Amniotic epithelial cell (primary cell): ENCODE measurements at regions not wholly inside any gene's neighbourhood (a gene's known extent, or its start where the extent isn't known, plus 50 kb on each side); places are given as distances from the start of the nearest gene placed in this dataset.

Experiments used
- DNase-seq: peaks from one replicate; pipeline ENCODE4 v3.0.0-alpha.2; 2010; ENCODE audit warnings: low read depth

DNA sequence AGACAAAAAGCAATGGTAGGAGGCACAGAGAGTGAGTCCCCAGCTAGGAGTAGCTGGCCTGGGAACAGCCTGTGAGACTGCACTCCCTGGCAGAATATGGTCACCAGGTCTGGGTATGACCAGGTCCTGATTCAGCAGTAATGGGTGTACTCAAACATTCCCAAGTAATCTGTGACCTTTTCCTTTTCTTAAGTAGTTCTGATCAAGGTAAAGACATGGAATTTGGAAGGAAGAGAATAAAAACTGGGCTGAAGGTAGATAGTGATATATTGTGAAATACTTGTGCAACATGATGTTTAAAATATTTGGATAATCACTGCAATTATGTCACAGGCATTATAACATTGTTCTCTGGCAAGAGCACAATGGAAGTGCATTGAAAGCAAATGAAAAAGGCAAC lies 147.2 kb upstream of the DPYD start:
- no peak for DNase-seq

- DNase-seq = no peak
Measured at GRCh38 chr1:98066911-98067310, 146.1 kb upstream of the DPYD start.

DNA sequence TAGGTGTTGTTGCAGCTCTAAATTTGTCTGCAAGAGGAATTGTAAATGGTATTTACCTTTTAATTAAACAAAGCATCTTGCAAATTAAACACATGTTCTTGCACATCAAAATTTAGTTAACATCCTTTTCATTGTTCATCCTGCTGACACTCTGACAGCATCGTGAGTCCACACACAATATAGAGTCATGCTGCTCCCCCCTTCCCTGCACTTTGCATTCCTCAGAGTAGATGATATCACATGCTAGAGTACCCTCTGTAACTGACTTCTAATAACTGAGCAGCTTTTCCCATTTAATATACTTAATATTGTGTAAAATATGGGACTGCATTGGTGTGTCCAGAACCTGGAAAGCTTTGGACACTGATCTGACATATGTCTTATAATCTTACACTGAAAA lies 138.8 kb upstream of the DPYD start:
- DNase-seq = no peak

- no peak for DNase-seq
Measured at GRCh38 chr1:98058676-98059075, 137.8 kb upstream of the DPYD start.

GRCh38 chr1:98057236-98057910 lies 136.5 kb upstream of the DPYD start:
- DNase-seq = no peak

- DNase-seq = no peak
Measured at GRCh38 chr1:98056781-98057180, 135.9 kb upstream of the DPYD start.

DNA sequence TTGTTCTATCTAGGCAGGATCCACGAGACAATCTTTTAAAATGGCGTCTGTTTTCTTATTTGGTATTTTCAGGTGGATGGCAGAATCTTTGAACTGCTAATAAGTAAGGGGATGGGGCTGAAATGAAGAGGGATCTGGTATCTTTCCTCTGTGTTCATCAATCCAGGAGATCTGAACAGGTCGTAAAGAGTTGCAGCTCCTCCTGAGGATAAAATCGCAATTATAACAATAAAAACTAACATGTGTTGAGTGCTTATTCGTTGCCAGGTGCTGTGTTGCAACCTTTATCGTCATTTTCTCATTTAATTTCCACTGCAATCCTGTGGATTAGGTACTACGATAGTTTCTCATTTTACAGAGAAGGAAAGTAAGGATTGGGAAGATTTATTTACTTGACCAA lies 134.6 kb upstream of the DPYD start:
- DNase-seq = no peak

GRCh38 chr1:98054786-98055185 lies 134.0 kb upstream of the DPYD start:
- no peak for DNase-seq

GRCh38 chr1:98054367-98054701 lies 133.5 kb upstream of the DPYD start:
- no peak for DNase-seq

GRCh38 chr1:98053471-98054366 lies 132.9 kb upstream of the DPYD start:
- DNase-seq = peak; percentile 71

DNA sequence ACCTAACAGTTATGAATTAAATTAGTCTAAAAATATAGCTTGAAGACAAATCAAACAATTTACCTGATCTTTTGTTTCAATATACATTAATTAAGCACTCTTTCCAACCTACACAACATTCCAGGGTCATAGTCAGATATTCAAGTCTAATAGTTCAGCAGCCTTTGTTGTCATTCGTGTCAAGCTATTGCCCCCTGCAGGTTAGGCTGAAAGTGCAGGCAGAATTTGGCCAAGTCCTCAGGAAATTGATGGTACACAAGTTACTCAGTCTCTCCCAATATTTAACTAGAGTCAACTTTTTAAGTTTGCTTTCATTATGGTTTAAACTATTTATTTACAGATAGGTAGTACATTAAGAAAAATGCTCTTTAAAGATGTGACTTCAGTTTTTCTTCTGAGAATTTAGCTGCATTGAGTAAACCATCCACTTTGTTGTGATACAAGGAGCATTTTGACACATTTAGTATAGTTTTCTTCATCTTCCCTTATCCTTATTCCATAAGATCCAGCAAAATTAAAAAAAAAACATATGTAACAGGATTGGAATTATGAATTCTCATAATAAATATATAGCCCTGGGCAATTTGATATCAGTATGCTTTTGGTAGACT lies 130.3 kb upstream of the DPYD start:
- peak; percentile 73 for DNase-seq

DNA sequence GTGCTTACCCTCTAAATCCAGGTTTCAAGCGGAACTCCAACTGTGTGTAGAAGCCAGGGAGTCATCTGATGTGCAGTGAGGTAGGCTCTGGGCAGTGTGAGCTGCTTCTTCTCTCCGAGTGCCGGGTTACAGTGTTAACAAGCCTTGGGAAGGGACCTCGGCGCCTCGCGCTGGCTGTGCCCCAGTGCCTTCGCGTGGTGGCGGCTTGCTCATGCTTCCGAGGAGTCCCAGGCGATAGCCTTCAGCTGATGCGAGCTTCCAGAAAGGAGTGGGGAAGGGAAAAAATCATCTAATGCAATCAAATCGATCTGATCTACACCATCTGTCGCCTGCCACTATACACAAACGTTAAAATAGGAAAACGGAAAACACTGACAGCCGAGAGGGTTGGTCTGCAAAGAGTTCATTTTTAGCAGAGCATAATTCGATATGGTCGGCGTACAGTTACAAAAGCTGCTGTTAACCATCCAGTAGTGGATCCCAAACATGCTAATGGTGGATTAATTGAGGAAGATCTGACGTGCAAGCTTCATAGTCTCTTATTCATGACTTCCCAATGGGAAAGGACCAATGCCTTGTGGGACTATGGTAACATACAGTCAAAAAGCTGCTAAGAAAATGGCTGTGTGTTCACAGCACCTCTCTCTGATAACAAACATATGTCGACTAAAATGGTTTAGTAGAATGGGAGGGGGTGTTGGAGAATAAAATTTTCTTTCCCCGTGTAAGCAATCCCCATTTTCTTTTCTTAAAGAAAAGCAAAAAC lies 128.7 kb upstream of the DPYD start:
- DNase-seq = peak; percentile 33

DNA sequence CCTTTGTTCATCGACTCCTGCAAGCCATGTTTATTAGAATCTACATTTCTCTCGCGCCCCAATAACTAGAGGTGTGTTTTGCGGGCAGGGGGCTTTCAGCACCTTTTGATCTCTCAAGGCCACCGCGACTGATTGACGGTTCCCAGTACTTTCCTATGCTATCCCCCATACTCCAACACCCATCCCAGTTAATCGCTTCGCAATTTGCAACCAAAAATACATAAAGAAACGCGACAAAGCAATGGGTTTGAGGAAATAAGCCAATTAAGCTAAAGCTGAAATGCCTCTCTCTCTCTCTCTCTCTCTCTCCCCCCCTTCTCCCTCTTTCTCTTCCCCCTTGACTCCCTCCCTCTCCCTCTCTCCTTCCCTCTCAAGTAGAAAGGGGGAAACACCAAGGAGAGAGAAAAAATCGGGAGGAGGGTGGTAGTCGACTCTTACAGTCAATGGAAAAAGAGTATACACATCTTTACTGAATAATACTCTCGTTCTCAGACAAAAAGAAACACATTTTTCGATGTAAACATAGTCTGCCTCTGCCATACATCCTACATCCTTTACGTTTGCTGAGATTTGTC lies 128.0 kb upstream of the DPYD start:
- DNase-seq = peak; percentile 23

- peak; percentile 92 for DNase-seq
Measured at GRCh38 chr1:98048244-98048643, 127.4 kb upstream of the DPYD start.

GRCh38 chr1:98047171-98047570 lies 126.3 kb upstream of the DPYD start:
- no peak for DNase-seq

GRCh38 chr1:98045767-98046641 lies 125.2 kb upstream of the DPYD start:
- DNase-seq = peak; percentile 41

GRCh38 chr1:98045211-98045766 lies 124.5 kb upstream of the DPYD start:
- peak; percentile 58 for DNase-seq

GRCh38 chr1:98044766-98045165 lies 123.9 kb upstream of the DPYD start:
- DNase-seq = peak; percentile 14

- DNase-seq = peak; percentile 19
Measured at GRCh38 chr1:98044071-98044697, 123.3 kb upstream of the DPYD start.

DNA sequence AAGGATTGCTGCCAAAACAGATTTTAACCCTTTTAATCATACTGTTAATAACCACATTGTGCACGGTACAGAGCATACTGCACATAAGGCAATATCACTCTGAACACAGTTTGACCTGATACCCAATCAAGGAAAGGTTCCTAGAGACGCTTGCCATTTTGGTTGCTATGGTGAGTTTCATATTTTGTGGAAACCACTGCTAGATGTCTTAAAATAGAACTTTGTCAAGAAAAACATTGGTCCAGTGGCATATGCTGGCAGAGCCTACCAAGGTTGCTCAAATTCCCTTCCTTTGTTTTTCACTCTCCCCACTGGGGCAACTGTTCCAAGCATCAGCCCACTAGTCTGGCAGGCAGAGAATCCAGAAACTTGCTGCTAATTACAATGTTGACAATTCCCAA lies 114.8 kb upstream of the DPYD start:
- DNase-seq = peak; percentile 23
